ENCODE measurements at regions not wholly inside any gene's neighbourhood (a gene's known extent, or its start where the extent isn't known, plus 50 kb on each side); places are given as distances from the start of the nearest gene placed in this dataset.

DNA sequence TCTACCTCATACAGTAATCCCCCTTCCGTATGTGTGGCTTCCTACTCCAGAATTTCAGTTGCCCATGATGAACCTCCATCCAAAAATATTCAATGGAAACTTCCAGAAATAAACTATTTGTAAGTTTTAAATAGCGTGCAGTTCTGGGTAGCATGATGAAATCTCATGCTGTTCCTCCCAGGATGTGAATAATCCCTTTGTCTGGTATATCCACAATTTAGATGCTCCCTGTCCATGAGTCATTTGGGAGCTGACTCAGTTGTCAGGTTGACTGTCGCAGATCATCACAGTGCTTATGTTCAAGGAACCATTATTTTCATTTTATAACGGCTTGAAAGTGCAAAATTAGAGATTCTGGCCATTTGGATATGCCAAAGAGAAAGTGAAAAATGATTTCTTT, 290.1 kb upstream of the CDH9 start:
- TF ChIP-seq, protein P1, sequence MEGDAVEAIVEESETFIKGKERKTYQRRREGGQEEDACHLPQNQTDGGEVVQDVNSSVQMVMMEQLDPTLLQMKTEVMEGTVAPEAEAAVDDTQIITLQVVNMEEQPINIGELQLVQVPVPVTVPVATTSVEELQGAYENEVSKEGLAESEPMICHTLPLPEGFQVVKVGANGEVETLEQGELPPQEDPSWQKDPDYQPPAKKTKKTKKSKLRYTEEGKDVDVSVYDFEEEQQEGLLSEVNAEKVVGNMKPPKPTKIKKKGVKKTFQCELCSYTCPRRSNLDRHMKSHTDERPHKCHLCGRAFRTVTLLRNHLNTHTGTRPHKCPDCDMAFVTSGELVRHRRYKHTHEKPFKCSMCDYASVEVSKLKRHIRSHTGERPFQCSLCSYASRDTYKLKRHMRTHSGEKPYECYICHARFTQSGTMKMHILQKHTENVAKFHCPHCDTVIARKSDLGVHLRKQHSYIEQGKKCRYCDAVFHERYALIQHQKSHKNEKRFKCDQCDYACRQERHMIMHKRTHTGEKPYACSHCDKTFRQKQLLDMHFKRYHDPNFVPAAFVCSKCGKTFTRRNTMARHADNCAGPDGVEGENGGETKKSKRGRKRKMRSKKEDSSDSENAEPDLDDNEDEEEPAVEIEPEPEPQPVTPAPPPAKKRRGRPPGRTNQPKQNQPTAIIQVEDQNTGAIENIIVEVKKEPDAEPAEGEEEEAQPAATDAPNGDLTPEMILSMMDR (IDR thresholded peaks at IDR 0.05; ENCODE audit: low read length, missing control alignments) = no peak
- no peak overlapping the region for H3K4me3 ChIP-seq (replicated peaks; ENCODE audit: low read depth, low read length)
- DNase-seq (ENCODE audit: low read depth) = peak; percentile 88

GRCh38 chr5:27325513-27325912, 287.1 kb upstream of the CDH9 start:
- DNase-seq (ENCODE audit: low read depth) = peak; percentile 2
- H3K4me3 ChIP-seq (replicated peaks; ENCODE audit: low read depth, low read length) = no peak overlapping the region
- TF ChIP-seq, protein P1 (IDR thresholded peaks at IDR 0.05; ENCODE audit: low read length, missing control alignments) = no peak

DNA sequence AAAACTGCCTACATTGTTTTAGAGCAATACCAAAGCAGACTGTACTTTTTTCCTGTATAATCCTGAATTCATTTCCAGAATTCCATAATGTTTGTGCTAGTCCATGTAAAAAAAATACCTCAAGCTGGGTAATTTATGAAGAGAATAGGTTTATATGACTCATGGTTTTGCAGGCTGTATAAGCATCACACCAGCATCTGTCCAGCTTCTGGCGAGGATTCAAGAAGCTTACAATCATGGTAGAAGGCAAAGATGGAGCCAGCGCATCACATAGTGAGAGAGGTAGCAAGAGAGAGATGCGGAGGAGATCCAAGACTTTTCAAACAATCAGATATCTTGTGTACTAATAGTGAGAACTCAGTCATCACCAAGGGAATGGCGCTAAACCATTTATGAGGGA, 280.3 kb upstream of the CDH9 start:
- DNase-seq (ENCODE audit: low read depth) = peak; percentile 11
- TF ChIP-seq, protein P1 (IDR thresholded peaks at IDR 0.05; ENCODE audit: low read length, missing control alignments) = no peak
- H3K4me3 ChIP-seq (replicated peaks; ENCODE audit: low read depth, low read length) = no peak overlapping the region

- no peak overlapping the region for H3K4me3 ChIP-seq (replicated peaks; ENCODE audit: low read depth, low read length)
- peak; percentile 75 for DNase-seq (ENCODE audit: low read depth)
Measured at GRCh38 chr5:27316271-27316650, 277.9 kb upstream of the CDH9 start.

DNA sequence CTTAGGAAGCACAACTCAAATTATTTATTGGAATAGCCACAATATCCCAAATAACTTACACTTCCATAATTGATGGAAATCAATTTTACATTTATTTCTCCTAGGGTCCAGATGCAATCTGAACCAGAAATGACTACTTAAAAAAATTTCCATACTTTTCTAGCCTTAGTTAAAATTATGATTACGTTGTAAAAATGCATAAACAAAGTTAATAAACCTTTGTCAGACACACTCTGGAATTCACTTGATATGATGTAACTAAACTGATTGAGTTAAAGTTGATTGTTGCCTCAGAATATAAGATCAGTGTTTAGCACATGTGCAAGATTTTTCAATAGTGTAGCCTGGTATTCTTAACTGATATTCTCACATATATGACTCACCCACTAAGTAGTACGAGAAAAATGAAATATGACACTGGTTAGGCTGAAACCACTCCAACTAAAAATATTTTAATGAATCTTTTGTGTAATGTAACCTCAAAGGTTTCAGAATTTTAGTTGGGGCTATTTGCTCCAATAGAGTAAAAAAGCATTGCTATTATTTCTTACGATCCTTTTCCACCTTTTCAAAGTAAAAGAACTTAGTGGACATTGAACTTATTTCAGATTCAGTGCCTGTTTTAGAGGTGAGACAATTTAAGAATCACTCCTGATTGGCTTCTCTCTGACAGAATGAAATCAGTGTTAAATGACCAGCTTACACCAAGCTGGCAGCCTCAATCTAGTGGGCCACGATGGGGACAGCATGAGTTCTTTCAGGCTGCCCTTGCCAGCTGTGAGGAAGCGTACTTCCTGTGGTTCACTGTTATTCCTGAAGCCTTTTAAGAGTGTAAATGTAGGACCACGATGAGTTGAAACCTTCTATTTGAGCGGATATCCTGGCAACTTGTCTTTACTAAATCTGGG, 277.2 kb upstream of the CDH9 start:
- peak overlapping the region; percentile 1 for H3K4me3 ChIP-seq (replicated peaks; ENCODE audit: low read depth, low read length)
- peak; percentile 71 for DNase-seq (ENCODE audit: low read depth)
- TF ChIP-seq, protein P1 (IDR thresholded peaks at IDR 0.05; ENCODE audit: low read length, missing control alignments) = no peak

More at GRCh38 chr5:27316271-27316650, 277.9 kb upstream of the CDH9 start:
- TF ChIP-seq, protein P1 (IDR thresholded peaks at IDR 0.05; ENCODE audit: low read length, missing control alignments) = no peak

- DNase-seq (ENCODE audit: low read depth) = no peak
- H3K4me3 ChIP-seq (replicated peaks; ENCODE audit: low read depth, low read length) = no peak overlapping the region
- TF ChIP-seq, protein P1 (IDR thresholded peaks at IDR 0.05; ENCODE audit: low read length, missing control alignments) = no peak
Measured at GRCh38 chr5:27313549-27313948, 275.2 kb upstream of the CDH9 start.

Data from fibroblast of pulmonary artery (primary cell).